ENCODE measurements at regions not wholly inside any gene's neighbourhood (a gene's known extent, or its start where the extent isn't known, plus 50 kb on each side); places are given as distances from the start of the nearest gene placed in this dataset.

DNA sequence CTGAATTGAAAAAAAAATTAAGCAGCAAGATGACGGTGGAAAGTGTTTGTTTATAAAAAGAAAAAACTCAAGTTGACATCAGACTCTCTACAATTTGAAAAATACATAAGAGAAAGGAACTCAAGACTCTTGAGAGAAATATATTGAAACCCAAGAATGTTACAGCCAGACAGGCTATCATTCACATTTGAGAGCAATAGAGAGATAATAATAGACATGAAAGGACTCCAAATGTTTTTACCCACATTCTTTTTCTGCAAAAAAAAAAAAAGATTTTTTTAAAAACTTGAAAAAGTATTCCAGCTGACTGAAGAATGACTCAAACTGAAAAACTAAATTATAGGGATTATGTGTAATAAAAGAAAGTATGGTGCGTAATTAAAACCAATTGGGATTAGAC, 532.4 kb downstream of the INHBA start:
- ATAC-seq (replicated peaks) = no peak
- Mint-ChIP-seq H3K4me3 (no peak overlapping the region), H3K4me1 (no peaks in the 10 kb centered on the region), H3K9me3 (peaks cover 10% of the 10 kb centered on the region), H3K36me3 (ENCODE audit: low read depth) (no peaks in the 10 kb centered on the region), H3K27ac (no peak overlapping the region), H3K27me3 (no peaks in the 10 kb centered on the region)

DNA sequence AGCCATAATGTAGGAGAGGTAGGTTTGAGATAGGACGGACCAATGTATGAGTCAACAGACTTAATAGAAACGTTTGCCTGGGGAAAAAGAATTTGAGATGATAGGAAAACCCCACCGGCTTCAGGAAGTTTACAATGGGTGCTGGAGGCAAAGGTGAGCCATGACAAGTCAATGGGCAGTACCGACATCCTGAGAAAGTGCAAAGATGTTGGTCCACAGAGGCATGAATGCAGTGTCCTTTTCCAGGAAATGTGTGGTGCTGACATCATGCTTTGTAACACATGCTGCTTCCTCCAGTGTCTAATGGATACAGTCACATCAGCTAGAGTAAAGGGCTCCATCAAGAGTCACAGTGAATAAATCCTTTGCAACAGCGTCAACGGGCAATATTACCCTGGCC, 533.6 kb downstream of the INHBA start:
- H3K27me3 Mint-ChIP-seq = no peaks in the 10 kb centered on the region
- ATAC-seq (replicated peaks) = no peak
- no peaks in the 10 kb centered on the region for H3K36me3 Mint-ChIP-seq (ENCODE audit: low read depth)
- no peak overlapping the region for H3K27ac Mint-ChIP-seq
- H3K9me3 Mint-ChIP-seq = peaks cover 8% of the 10 kb centered on the region
- H3K4me1 Mint-ChIP-seq = no peaks in the 10 kb centered on the region
- no peak overlapping the region for H3K4me3 Mint-ChIP-seq

DNA sequence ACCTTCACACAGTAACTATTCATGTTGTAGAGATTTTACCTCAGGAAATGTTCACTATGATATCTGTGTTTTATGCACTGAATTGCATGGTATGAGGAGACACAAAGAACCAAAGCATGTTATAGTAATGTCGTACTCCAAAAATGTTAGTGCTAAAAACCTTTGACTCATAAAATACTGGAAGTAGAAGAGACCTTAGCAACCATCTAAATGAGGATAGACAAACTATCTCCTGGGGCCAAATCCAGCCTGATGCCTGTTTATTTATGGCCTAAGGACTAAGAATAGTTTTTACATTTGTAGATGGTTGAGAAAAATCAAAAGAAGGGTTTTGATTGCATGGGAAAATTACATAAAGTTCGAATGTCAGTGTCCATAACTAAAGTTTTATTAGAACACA, 535.1 kb downstream of the INHBA start:
- no peaks in the 10 kb centered on the region for H3K27me3 Mint-ChIP-seq
- H3K9me3 Mint-ChIP-seq = peaks cover 6% of the 10 kb centered on the region
- no peak overlapping the region for H3K27ac Mint-ChIP-seq
- no peak for ATAC-seq (replicated peaks)
- H3K4me3 Mint-ChIP-seq = no peak overlapping the region
- no peaks in the 10 kb centered on the region for H3K36me3 Mint-ChIP-seq (ENCODE audit: low read depth)
- H3K4me1 Mint-ChIP-seq = no peaks in the 10 kb centered on the region

DNA sequence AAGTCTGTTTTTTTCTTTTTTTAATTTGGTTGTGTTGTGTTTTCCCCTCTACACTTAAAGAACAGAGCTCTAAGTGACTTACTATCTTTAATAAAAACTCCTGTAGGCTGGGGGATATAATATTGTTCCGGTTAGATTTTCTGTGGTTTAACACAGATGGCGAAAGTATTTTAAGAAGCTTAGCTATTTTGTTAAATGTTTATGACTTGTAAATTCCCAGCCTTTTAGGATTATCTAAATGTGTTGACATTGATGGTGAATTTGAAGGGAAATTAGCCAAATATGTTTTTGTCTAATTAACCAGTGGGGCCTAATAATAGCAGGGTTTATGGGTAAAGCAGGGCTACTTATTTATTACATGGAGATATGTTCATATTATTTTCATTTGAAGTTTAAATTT, 538.5 kb downstream of the INHBA start:
- H3K36me3 Mint-ChIP-seq (ENCODE audit: low read depth) = no peaks in the 10 kb centered on the region
- no peak overlapping the region for H3K4me3 Mint-ChIP-seq
- ATAC-seq (replicated peaks) = no peak
- no peak overlapping the region for H3K27ac Mint-ChIP-seq
- H3K9me3 Mint-ChIP-seq = peaks cover under 1% of the 10 kb centered on the region
- H3K4me1 Mint-ChIP-seq = no peaks in the 10 kb centered on the region
- H3K27me3 Mint-ChIP-seq = no peaks in the 10 kb centered on the region

DNA sequence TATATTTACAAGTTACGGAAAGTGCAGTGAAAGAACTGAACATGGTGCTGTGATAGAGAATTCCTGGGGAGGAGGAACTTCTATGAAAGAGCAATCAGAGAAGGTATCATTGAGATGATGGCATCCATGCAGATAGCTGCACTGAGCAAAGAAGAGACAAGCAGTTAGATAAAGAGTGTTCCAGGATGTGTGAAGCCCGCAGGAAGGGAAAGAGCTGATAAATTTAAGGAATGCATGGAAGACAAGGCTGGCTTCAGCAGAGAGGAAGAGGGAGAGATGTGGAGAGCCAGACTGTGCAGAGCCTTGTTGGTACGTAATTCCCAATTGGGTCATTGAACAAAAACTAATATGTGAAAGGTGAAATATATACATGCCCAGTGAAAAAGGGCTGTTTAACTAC, 538.9 kb downstream of the INHBA start:
- Mint-ChIP-seq H3K9me3 (no peaks in the 10 kb centered on the region), H3K36me3 (ENCODE audit: low read depth) (no peaks in the 10 kb centered on the region), H3K27me3 (no peaks in the 10 kb centered on the region), H3K4me3 (no peak overlapping the region), H3K4me1 (no peaks in the 10 kb centered on the region), H3K27ac (no peak overlapping the region)
- ATAC-seq (replicated peaks) = no peak

DNA sequence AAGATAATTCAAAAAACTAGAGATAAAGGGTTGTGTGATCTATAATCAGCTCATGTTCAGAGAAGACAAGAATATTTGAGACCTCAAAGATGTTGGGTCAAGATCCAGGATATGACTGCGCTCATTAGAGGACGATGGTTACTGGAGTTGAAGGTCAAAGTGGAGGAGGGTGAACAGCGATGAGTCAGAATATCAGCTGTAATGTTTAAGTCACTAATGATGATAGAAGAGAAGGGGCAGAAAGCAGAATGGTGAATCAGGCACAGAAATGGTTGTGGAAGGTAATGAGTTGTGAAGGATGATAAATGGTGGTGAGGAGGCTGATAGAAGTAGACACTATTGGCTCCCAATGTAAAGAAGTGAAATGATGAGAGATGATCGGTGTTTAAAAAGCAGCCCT, 540.3 kb downstream of the INHBA start:
- H3K27ac Mint-ChIP-seq = no peak overlapping the region
- H3K4me1 Mint-ChIP-seq = no peaks in the 10 kb centered on the region
- peaks cover 5% of the 10 kb centered on the region for H3K9me3 Mint-ChIP-seq

DNA sequence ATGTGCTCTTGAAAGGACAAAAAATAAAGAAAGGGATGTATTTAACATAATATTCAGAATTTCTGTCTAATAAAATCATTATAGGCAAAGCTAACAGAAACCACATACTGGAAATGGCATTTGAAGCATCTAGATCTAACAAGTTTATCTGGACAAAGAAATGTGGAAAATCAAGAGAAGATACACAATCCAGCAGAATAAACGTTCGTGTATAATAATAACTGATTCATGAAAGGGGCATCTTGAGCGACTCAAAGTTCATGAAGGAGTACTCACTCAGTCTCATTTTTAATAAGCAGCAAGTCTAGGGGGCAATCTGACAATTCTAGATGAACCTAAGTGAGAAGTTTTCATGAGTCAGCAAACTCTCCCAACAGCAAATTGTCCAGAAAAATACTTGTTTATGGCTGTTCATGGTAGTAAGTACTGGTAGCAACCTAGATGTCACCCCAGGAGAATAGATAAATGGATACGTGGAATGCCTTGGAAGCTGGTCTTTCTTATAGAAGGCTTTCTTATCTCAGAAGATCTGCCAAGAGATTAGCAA, 541.8 kb downstream of the INHBA start:
- Mint-ChIP-seq H3K4me1 (no peaks in the 10 kb centered on the region), H3K27me3 (no peaks in the 10 kb centered on the region), H3K4me3 (no peak overlapping the region), H3K27ac (no peak overlapping the region), H3K36me3 (ENCODE audit: low read depth) (no peaks in the 10 kb centered on the region), H3K9me3 (peaks cover 5% of the 10 kb centered on the region)
- ATAC-seq (replicated peaks) = no peak

More for the DNA sequence above, 540.3 kb downstream of the INHBA start:
- no peak for ATAC-seq (replicated peaks)
- Mint-ChIP-seq H3K36me3 (ENCODE audit: low read depth) (no peaks in the 10 kb centered on the region), H3K4me3 (no peak overlapping the region), H3K27me3 (no peaks in the 10 kb centered on the region)

DNA sequence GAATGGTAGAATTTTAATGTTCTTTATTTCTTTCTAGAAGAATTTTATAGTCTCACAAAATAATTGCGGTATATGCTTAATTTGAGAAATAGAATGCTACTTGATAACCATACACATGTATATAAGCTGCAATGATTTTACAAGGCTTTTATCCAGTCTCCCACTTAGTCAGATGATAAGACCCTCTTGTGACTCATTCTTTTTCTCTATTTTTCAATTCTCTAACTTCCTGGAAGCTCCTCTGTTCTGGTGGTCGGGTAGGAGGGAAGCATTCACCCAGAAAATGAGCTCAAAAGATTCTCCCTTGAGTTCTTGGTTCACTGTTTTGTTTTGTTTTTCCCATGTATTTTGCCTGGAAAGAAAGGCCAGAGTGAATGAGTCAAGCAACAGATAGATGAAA, 546.6 kb downstream of the INHBA start:
- no peaks in the 10 kb centered on the region for H3K36me3 Mint-ChIP-seq (ENCODE audit: low read depth)
- no peak overlapping the region for H3K27ac Mint-ChIP-seq
- ATAC-seq (replicated peaks) = no peak
- H3K4me1 Mint-ChIP-seq = no peaks in the 10 kb centered on the region
- peaks cover 9% of the 10 kb centered on the region for H3K9me3 Mint-ChIP-seq
- no peaks in the 10 kb centered on the region for H3K27me3 Mint-ChIP-seq
- no peak overlapping the region for H3K4me3 Mint-ChIP-seq

DNA sequence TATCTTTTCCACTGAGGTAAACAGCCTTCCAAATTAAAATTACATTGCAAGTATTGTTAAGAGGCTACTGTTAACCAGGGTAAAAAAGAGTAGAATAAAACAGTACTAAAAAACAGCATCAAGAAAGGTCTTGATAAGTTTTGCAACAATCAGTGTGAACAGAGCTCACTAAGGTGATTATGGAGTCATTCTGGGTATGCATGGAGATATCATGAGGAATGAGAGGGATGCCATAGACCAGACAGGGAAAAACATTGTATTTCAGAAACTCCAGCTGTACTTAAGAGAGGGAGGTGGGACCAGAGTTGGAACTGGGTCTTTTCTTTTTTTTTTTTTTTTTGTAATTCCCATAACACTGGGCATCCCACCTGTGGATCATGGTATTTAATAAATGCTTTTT, 549.6 kb downstream of the INHBA start:
- no peaks in the 10 kb centered on the region for H3K27me3 Mint-ChIP-seq
- no peak for ATAC-seq (replicated peaks)
- H3K4me1 Mint-ChIP-seq = no peaks in the 10 kb centered on the region
- H3K9me3 Mint-ChIP-seq = peaks cover 7% of the 10 kb centered on the region
- H3K27ac Mint-ChIP-seq = no peak overlapping the region
- no peaks in the 10 kb centered on the region for H3K36me3 Mint-ChIP-seq (ENCODE audit: low read depth)
- no peak overlapping the region for H3K4me3 Mint-ChIP-seq

DNA sequence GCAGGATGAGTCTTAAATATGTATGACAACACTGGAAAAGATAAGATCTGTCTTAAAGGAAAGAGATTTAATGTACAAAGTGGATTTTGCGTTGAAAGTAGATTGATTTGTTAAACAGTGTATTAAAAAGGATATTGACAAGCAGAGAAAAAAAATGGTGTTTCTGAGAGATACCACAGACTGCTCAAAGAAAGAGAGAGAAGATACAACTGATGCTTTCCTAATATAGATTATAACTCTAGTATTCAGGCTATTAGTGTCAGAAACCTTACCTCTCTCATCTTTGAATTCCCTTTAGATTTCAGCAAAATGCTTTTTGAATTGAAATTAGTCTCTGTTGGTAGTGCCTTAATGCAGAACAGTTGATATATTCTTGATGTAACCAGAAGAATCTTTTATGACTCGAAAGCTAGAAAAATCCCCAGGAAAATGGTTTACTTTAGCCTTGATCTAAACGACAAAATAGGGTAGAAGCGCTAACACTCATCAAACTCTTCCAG, 550.7 kb downstream of the INHBA start:
- ATAC-seq (replicated peaks) = no peak

DNA sequence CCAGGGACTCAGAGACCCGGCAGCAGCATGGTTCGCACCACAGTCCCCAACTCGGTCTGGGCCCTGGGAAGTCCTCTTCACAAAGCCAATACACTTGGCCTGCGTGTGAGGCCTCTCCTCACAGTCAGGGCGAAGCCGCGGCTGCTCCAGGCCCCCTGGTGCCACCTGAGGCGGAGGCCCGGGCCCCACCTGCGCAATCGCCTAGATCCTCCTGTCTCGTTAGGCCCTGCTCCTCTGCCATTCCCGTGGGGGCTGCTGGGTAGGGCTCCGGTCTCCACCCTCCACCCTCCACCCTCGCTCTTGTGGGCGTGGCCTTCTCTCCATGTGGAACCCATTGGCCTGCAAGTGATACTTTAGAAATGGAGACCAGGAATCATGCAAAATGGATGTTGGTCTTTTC, 553.3 kb downstream of the INHBA start:
- H3K36me3 Mint-ChIP-seq (ENCODE audit: low read depth) = no peaks in the 10 kb centered on the region
- no peak overlapping the region for H3K4me3 Mint-ChIP-seq
- peaks cover 13% of the 10 kb centered on the region for H3K9me3 Mint-ChIP-seq
- no peak overlapping the region for H3K27ac Mint-ChIP-seq
- no peaks in the 10 kb centered on the region for H3K27me3 Mint-ChIP-seq
- no peaks in the 10 kb centered on the region for H3K4me1 Mint-ChIP-seq
- no peak for ATAC-seq (replicated peaks)

More for the DNA sequence above, 550.7 kb downstream of the INHBA start:
- H3K27ac Mint-ChIP-seq = no peak overlapping the region
- H3K9me3 Mint-ChIP-seq = peaks cover 5% of the 10 kb centered on the region
- H3K36me3 Mint-ChIP-seq (ENCODE audit: low read depth) = no peaks in the 10 kb centered on the region
- no peaks in the 10 kb centered on the region for H3K4me1 Mint-ChIP-seq
- no peak overlapping the region for H3K4me3 Mint-ChIP-seq
- H3K27me3 Mint-ChIP-seq = no peaks in the 10 kb centered on the region

DNA sequence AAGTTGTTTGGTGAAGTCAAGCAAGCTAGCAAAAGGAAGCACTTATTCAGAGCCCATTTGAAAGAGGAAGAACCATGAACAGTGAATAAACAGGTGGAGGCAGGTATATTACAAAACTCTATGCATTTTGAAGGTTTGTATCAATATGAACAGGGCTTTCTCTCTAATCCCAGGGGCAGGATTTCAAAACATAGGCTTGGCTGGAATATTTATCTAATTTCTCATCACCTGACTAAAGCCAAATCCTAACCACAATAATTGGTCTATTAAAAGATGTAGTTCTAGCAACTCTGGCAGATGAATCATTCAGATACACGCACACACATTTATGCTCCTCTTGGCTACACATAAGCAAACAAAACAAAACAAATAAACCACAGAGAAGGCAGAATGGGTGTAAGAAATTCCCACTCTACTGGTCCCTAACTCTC, 554.4 kb downstream of the INHBA start:
- Mint-ChIP-seq H3K9me3 (peaks cover 13% of the 10 kb centered on the region), H3K36me3 (ENCODE audit: low read depth) (no peaks in the 10 kb centered on the region), H3K4me1 (no peaks in the 10 kb centered on the region), H3K27me3 (no peaks in the 10 kb centered on the region), H3K4me3 (no peak overlapping the region), H3K27ac (no peak overlapping the region)
- ATAC-seq (replicated peaks) = no peak

DNA sequence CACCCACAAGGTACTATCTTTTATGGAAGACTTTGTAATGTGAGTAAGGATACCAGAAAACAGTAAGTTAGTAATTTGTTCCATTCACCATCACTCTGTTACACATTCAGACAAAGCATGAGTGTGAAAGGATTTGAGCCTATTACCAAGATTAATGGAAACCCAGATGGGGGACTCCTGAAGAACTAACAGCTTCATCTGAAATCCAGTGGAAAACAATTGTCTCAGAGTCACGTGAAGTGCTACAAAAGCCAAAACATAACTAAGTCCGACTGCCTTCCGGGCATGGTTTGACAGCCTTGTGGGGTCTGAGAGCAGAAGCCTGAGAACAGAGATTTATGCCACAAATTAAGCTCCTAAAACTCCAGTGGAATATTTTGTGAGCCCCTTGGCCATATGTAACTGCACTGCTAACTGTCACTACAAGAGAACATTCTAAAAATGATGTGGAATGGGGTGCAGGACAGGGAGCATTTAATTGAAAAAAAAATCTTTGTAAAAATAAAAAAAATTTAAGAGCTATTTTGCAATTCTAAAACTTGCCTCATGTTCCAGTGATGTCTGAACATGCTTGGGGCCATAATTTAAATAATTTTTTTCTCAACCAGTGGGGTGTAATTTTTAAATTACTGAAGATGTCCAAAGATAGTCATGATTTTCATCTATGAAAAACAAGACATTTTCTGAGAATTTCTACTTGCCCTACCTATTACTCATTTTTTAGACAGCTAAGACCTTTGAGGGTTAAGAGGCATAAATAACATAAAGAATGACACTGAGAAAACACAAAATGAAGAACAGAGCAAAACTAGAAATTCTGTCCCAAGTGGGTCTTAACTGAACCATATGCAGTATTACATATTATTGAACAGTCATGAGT, 555.0 kb downstream of the INHBA start:
- no peak overlapping the region for H3K4me3 Mint-ChIP-seq
- no peak for ATAC-seq (replicated peaks)
- peaks cover 13% of the 10 kb centered on the region for H3K9me3 Mint-ChIP-seq
- H3K36me3 Mint-ChIP-seq (ENCODE audit: low read depth) = no peaks in the 10 kb centered on the region
- H3K4me1 Mint-ChIP-seq = no peaks in the 10 kb centered on the region
- H3K27ac Mint-ChIP-seq = no peak overlapping the region
- no peaks in the 10 kb centered on the region for H3K27me3 Mint-ChIP-seq

DNA sequence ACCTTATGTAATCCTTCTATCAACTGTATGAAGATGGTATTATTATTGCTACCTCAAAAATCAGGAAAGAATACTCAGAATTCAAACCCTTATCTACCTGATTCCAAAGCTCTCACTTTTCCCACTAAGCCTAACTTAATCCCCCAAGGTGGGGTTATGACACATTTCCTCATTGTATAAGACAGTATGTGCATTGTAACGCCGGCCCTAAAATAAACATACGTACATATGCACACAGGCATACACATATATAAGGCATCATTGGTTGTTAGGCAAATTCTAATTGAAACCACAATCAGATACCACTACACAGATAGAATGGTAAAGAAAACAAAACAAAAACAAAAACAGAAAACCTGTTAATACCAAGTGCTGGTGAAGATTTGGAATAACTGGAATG, 556.5 kb downstream of the INHBA start:
- no peaks in the 10 kb centered on the region for H3K27me3 Mint-ChIP-seq

DNA sequence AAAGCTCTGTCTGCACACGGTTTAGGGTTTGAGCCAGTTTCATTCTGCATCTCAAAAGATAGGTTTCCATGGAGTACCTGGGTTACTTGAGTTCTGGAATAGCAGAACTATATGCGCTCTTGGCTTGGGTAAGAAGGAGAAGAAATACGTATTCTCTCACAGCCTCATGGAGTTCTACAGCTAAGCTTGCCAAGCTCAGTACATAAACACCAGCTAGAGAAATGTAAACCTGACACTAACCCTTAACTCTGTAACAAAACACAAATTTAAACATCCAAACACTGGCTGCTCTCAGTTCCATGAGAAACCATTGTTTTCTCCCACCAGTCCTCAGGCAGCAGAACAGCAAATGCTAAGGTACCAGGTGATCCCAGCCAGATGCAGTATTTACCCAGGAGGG, 557.2 kb downstream of the INHBA start:
- Mint-ChIP-seq H3K4me3 (no peak overlapping the region), H3K9me3 (peaks cover 8% of the 10 kb centered on the region), H3K36me3 (ENCODE audit: low read depth) (no peaks in the 10 kb centered on the region), H3K27me3 (no peaks in the 10 kb centered on the region), H3K4me1 (no peaks in the 10 kb centered on the region), H3K27ac (no peak overlapping the region)
- ATAC-seq (replicated peaks) = no peak

More for the DNA sequence above, 556.5 kb downstream of the INHBA start:
- Mint-ChIP-seq H3K4me1 (no peaks in the 10 kb centered on the region), H3K36me3 (ENCODE audit: low read depth) (no peaks in the 10 kb centered on the region), H3K27ac (no peak overlapping the region), H3K4me3 (no peak overlapping the region), H3K9me3 (peaks cover 8% of the 10 kb centered on the region)
- ATAC-seq (replicated peaks) = no peak
